Vagina (tissue), 2 donors: ENCODE measurements at regions not wholly inside any gene's neighbourhood (a gene's known extent, or its start where the extent isn't known, plus 50 kb on each side); places are given as distances from the start of the nearest gene placed in this dataset.

Experiments
- DNase-seq, 2 donors: peaks; one replicate each; pipeline ENCODE4 v3.0.0-alpha.2; 2017; ENCODE audit errors: extremely low spot score in 2 of 2
- H3K27ac ChIP-seq: fragments of 200-600 bp; sonication (generic); one replicate; pipeline ENCODE4 v1.5.1; 2019
- H3K27me3 ChIP-seq: fragments of 200-600 bp; sonication (generic); one replicate; pipeline ENCODE4 v1.5.1; 2019
- H3K36me3 ChIP-seq, 2 donors: fragments of 200-600 bp; sonication (generic); one replicate each; pipeline ENCODE4 v1.5.1; 2017 to 2019
- H3K4me1 ChIP-seq: fragments of 200-600 bp; sonication (generic); one replicate; pipeline ENCODE4 v1.5.1; 2019
- H3K4me3 ChIP-seq, 2 donors: fragments of 200-600 bp; sonication (generic); 1 replicate in 1 of 2; 2 replicates in 1 of 2; pipeline ENCODE4 v1.5.1; 2016 to 2019
- H3K9me3 ChIP-seq: fragments of 200-600 bp; sonication (generic); one replicate; pipeline ENCODE4 v1.5.1; 2019
- CTCF ChIP-seq, 3 experiments: fragments of 450-650 bp in 2 of 3; fragments of 200-600 bp in 1 of 3; sonication (generic) in 1 of 3; IDR thresholded peaks; one replicate each; pipeline ENCODE4 v1.5.1; 2017 to 2019; ENCODE audit warnings: antibody characterized with exemption in 3 of 3, mild to moderate bottlenecking in 2 of 3, moderate library complexity in 2 of 3
- POLR2A ChIP-seq, 2 donors: fragments of 450-650 bp; IDR thresholded peaks; one replicate each; pipeline ENCODE4 v1.6.1; 2017; ENCODE audit warnings: antibody characterized with exemption in 2 of 2, mild to moderate bottlenecking in 2 of 2, moderate library complexity in 2 of 2
- POLR2AphosphoS5 ChIP-seq, 2 donors: sonication (generic); formaldehyde crosslinking; IDR thresholded peaks; one replicate each; pipeline ENCODE4 v1.9.0; 2017; ENCODE audit warnings: antibody characterized with exemption in 2 of 2, mild to moderate bottlenecking in 2 of 2, low read depth in 1 of 2; ENCODE audit not compliant: insufficient read depth in 1 of 2
- intact Hi-C: fragments of 100-400 bp; cut with DNase I; formaldehyde crosslinking; loops from one replicate; pipeline ENCODE4 v1.15.1; 2023

GRCh38 chr4:24228692-24229091 lies 338.8 kb upstream of the PPARGC1A start:
- H3K4me1 ChIP-seq, result no peaks in the 10 kb centered on the region
- no peak for DNase-seq
- intact Hi-C loops, result no loop called here
- H3K27me3 ChIP-seq, result no peaks in the 10 kb centered on the region
- no peak for TF ChIP-seq CTCF (IDR thresholded peaks at IDR 0.05)
- TF ChIP-seq POLR2AphosphoS5 (IDR thresholded peaks at IDR 0.05; ENCODE audit: insufficient read depth in 1 of 2, low read depth in 1 of 2), result no peak
- TF ChIP-seq POLR2A (IDR thresholded peaks at IDR 0.05), result no peak
- no peaks in the 10 kb centered on the region for H3K36me3 ChIP-seq
- H3K9me3 ChIP-seq, result no peaks in the 10 kb centered on the region
- no peak overlapping the region for H3K4me3 ChIP-seq
- H3K27ac ChIP-seq, result no peak overlapping the region

- Histone ChIP-seq H3K27me3 (no peaks in the 10 kb centered on the region), H3K27ac (no peak overlapping the region), H3K4me1 (no peaks in the 10 kb centered on the region), H3K36me3 (no peaks in the 10 kb centered on the region), H3K4me3 (no peak overlapping the region), H3K9me3 (no peaks in the 10 kb centered on the region)
- intact Hi-C loops, result no loop called here
- TF ChIP-seq POLR2AphosphoS5 (IDR thresholded peaks at IDR 0.05; ENCODE audit: insufficient read depth in 1 of 2, low read depth in 1 of 2) (no peak), CTCF (IDR thresholded peaks at IDR 0.05) (no peak), POLR2A (IDR thresholded peaks at IDR 0.05) (no peak)
- no peak for DNase-seq
Measured at GRCh38 chr4:24226667-24227066, 336.8 kb upstream of the PPARGC1A start.

DNA sequence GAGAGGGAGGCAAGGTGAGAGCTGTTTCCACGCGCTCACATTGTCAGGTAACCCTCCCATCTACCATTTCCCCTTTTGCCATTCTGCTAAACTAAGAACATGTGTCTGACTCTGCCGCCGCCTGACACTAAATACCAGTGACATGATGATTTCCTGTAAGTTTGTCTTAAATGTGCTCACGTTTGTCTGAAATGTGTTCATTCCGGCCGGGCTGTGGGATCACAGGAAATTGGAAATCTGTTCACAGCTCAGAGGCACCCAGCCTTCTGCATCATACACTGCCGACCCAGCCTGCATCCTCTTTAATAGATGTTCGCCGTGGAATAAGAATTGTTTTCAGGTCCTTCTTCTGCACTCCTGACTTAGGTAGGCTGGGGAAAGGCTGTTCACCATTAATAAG lies 336.2 kb upstream of the PPARGC1A start:
- DNase-seq, result no peak
- no peak for TF ChIP-seq POLR2A (IDR thresholded peaks at IDR 0.05)
- TF ChIP-seq POLR2AphosphoS5 (IDR thresholded peaks at IDR 0.05; ENCODE audit: insufficient read depth in 1 of 2, low read depth in 1 of 2), result no peak
- no peak for TF ChIP-seq CTCF (IDR thresholded peaks at IDR 0.05)
- no peak overlapping the region for H3K27ac ChIP-seq
- no peaks in the 10 kb centered on the region for H3K27me3 ChIP-seq
- no peak overlapping the region for H3K4me3 ChIP-seq
- no peaks in the 10 kb centered on the region for H3K9me3 ChIP-seq
- H3K4me1 ChIP-seq, result no peaks in the 10 kb centered on the region
- intact Hi-C loops, result no loop called here
- no peaks in the 10 kb centered on the region for H3K36me3 ChIP-seq

DNA sequence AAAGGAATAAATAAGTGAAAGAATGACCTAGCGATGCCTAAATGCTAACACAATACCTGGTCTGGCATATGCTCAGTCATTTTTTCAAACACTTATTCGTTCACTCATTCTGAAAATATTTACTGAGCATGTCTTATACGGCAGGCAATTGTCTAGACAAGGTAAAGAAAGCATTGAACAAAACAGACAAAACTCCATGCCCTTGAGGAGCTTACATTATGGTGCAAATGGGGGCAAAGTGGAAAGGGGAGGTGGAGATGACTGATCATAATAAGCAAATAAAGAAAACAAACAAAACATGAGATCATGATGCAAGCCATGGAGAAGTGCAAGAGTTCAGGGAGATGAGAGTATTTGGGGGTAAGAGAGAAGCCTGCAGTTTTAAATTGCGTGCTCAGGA lies 334.6 kb upstream of the PPARGC1A start:
- Histone ChIP-seq H3K4me1 (no peaks in the 10 kb centered on the region), H3K27ac (no peak overlapping the region), H3K9me3 (no peaks in the 10 kb centered on the region), H3K36me3 (no peaks in the 10 kb centered on the region), H3K4me3 (no peak overlapping the region), H3K27me3 (no peaks in the 10 kb centered on the region)
- intact Hi-C loops, result no loop called here
- no peak for TF ChIP-seq CTCF (IDR thresholded peaks at IDR 0.05)
- no peak for TF ChIP-seq POLR2AphosphoS5 (IDR thresholded peaks at IDR 0.05; ENCODE audit: insufficient read depth in 1 of 2, low read depth in 1 of 2)
- TF ChIP-seq POLR2A (IDR thresholded peaks at IDR 0.05), result no peak
- no peak for DNase-seq

GRCh38 chr4:24219209-24219608 lies 329.4 kb upstream of the PPARGC1A start:
- Histone ChIP-seq H3K4me1 (no peaks in the 10 kb centered on the region), H3K27me3 (no peaks in the 10 kb centered on the region), H3K9me3 (no peaks in the 10 kb centered on the region), H3K4me3 (no peak overlapping the region), H3K27ac (no peak overlapping the region), H3K36me3 (no peaks in the 10 kb centered on the region)
- no peak for DNase-seq
- intact Hi-C loops, result no loop called here
- TF ChIP-seq CTCF (IDR thresholded peaks at IDR 0.05) (no peak), POLR2AphosphoS5 (IDR thresholded peaks at IDR 0.05; ENCODE audit: insufficient read depth in 1 of 2, low read depth in 1 of 2) (no peak), POLR2A (IDR thresholded peaks at IDR 0.05) (no peak)
